Activated T-cell treated with anti-CD3 and anti-CD28 coated beads, Interleukin-2, amount 50 U/mL, for 72 hours (primary cell): ENCODE measurements at regions not wholly inside any gene's neighbourhood (a gene's known extent, or its start where the extent isn't known, plus 50 kb on each side); places are given as distances from the start of the nearest gene placed in this dataset.
"Not testable (repeated sequence)": the region's sequence is repeated elsewhere in the genome, so short reads cannot be mapped to it uniquely, and the experiment has no call there.

ENCODE experiments used
- ATAC-seq, 2 donors: fragments of 150-1000 bp; cut with Tn5 transposase; replicated peaks in 1 of 2; 2 replicates each; pipeline ENCODE4 v1.10.0; 2021; ENCODE audit warnings: moderate library complexity in 2 of 2, mild to moderate bottlenecking in 1 of 2
- DNase-seq, 2 donors: peaks; one replicate each; pipeline ENCODE4 v3.0.0; 2021 to 2022; ENCODE audit warnings: mixed read lengths in 1 of 2
- H3K27ac Mint-ChIP-seq: one replicate; pipeline ENCODE4 v1.8.0; 2022; ENCODE audit warnings: mild to moderate bottlenecking, moderate library complexity, mixed read lengths
- H3K27me3 Mint-ChIP-seq: one replicate; pipeline ENCODE4 v1.8.0; 2022; ENCODE audit warnings: low read depth, mixed read lengths
- H3K36me3 Mint-ChIP-seq, 2 donors: one replicate each; pipeline ENCODE4 v1.8.0; 2022; ENCODE audit warnings: mixed read lengths in 2 of 2, mild to moderate bottlenecking in 1 of 2; ENCODE audit not compliant: insufficient read depth in 2 of 2
- H3K4me1 Mint-ChIP-seq: one replicate; pipeline ENCODE4 v1.8.0; 2022; ENCODE audit warnings: low read depth, mixed read lengths
- H3K4me3 Mint-ChIP-seq, 2 donors: one replicate each; pipeline ENCODE4 v1.8.0; 2022; ENCODE audit warnings: mild to moderate bottlenecking in 2 of 2, mixed read lengths in 2 of 2, moderate library complexity in 2 of 2
- H3K9me3 Mint-ChIP-seq, 2 donors: one replicate each; pipeline ENCODE4 v1.8.0; 2022; ENCODE audit warnings: mixed read lengths in 2 of 2

DNA sequence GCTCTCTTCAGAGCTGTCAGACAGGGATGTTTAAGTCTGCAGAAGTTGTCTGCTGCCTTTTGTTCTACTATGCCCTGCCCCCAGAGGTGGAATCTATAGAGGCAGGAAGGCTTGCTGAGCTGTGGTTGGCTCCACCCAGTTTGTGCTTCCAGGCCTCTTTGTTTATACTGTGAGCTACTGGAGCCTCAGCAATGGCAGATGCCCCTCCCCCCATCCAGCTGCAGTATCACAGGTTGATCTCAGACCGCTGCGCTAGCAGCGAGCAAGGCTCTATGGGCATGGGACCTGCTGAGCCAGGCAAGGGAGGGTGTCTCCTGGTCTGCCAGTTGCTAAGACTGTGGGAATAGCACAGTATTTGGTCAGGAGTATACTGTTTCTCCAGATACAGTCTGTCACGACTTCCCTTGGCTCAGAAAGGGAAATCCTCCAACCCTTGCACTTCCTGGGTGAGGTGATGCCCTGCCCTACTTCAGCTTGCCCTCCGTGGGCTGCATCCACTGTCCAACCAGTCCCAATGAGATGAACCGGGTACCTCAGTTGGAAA is 175.2 kb upstream of the TACR1 start:
- ATAC-seq, H3K4me3 Mint-ChIP-seq, H3K27me3 Mint-ChIP-seq, H3K4me1 Mint-ChIP-seq, DNase-seq, H3K27ac Mint-ChIP-seq: not testable (repeated sequence)
- H3K9me3 Mint-ChIP-seq: peaks cover 17 to 18% of the 10 kb centered on the region in 2 donors
- peaks cover 10 to 13% of the 10 kb centered on the region in 2 donors for H3K36me3 Mint-ChIP-seq

DNA sequence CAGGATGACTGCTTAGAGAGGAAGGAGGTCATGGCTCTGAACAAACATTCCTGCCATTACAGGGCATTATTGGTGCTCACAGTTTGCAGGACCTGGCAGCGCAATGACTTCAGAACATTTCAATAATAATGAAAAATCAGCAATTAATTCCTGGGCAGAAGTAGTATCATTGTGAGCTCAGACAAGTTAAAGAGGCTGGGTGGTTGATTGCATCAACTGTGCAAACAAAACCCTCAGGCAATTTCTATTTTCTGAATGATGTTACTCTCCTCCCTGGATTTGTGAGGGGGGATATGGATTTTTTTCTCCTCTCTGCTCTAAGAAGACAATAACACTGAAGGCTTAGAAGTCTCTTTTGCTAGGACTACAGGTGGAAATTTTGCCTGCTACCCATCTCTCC is 168.1 kb upstream of the TACR1 start:
- Mint-ChIP-seq H3K4me1 (no peaks in the 10 kb centered on the region), H3K9me3 (peaks cover 15 to 17% of the 10 kb centered on the region in 2 donors), H3K36me3 (peaks cover 8 to 10% of the 10 kb centered on the region in 2 donors), H3K27ac (no peak overlapping the region), H3K4me3 (no peak overlapping the region), H3K27me3 (no peaks in the 10 kb centered on the region)
- no peak for DNase-seq
- no peak for ATAC-seq

- no peaks in the 10 kb centered on the region for H3K27me3 Mint-ChIP-seq
- DNase-seq (no peak), ATAC-seq (no peak)
- H3K4me3 Mint-ChIP-seq: no peak overlapping the region
- H3K9me3 Mint-ChIP-seq: peaks cover 2 to 3% of the 10 kb centered on the region in 2 donors
- no peak overlapping the region for H3K27ac Mint-ChIP-seq
- peaks cover 0 to 2% of the 10 kb centered on the region in 2 donors for H3K36me3 Mint-ChIP-seq
- no peaks in the 10 kb centered on the region for H3K4me1 Mint-ChIP-seq
Observed at GRCh38 chr2:75361486-75361885, 162.2 kb upstream of the TACR1 start.

- H3K4me1 Mint-ChIP-seq: no peaks in the 10 kb centered on the region
- no peak for DNase-seq
- H3K27me3 Mint-ChIP-seq: no peaks in the 10 kb centered on the region
- H3K4me3 Mint-ChIP-seq: no peak overlapping the region
- H3K36me3 Mint-ChIP-seq: peaks cover 0 to 2% of the 10 kb centered on the region in 2 donors
- H3K9me3 Mint-ChIP-seq: peaks cover 2 to 3% of the 10 kb centered on the region in 2 donors
- no peak for ATAC-seq
- H3K27ac Mint-ChIP-seq: no peak overlapping the region
Observed at GRCh38 chr2:75360945-75361344, 161.6 kb upstream of the TACR1 start.

DNA sequence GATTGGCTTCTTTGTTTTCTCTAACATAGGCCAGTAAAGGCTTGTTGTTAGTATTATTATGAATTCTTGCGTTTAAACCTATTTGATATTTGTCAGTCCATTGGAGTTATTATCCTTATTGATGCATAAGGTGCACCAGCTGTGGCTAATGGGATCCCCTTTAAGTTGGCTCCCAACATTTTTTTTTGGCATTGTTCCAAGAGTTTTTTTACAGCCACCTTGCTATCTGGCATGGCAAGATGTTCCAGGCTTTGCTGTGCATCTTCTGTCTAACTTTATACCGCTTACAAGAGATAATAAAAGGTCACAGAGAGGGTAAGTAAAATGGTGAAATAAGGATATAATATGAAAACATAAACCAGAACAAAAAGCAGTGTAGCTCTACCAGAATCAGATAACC is 157.5 kb upstream of the TACR1 start:
- Mint-ChIP-seq H3K27me3 (no peaks in the 10 kb centered on the region), H3K9me3 (peaks cover 0 to under 1% of the 10 kb centered on the region in 2 donors), H3K4me3 (no peak overlapping the region), H3K36me3 (peaks cover 0 to 2% of the 10 kb centered on the region in 2 donors), H3K4me1 (no peaks in the 10 kb centered on the region), H3K27ac (no peak overlapping the region)
- DNase-seq (no peak), ATAC-seq (no peak)

GRCh38 chr2:75353131-75353530 is 153.8 kb upstream of the TACR1 start:
- Mint-ChIP-seq H3K27ac (no peak overlapping the region), H3K36me3 (peaks cover 0 to 4% of the 10 kb centered on the region in 2 donors), H3K9me3 (peaks cover 7% of the 10 kb centered on the region in 2 donors), H3K4me3 (no peak overlapping the region), H3K4me1 (no peaks in the 10 kb centered on the region), H3K27me3 (no peaks in the 10 kb centered on the region)
- no peak for ATAC-seq
- DNase-seq: no peak

DNA sequence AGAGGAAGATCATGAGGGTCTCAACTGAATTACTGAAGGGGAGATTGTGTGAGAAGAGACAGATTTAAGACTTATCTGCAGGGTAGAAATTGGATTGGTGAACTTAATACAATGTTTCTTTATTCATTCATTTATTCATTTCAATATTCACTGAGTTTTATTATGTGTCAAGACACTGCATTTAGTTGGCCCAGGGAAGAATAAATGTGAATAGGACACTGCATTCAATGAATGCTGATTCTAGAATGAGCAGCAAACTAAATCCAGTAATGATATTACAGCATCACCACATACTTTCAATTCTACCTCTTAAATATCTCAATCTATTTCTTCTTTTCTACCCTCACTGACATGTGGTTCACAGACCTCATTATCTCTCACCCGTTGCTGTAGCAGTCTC is 149.0 kb upstream of the TACR1 start:
- ATAC-seq (no peak), DNase-seq (no peak)
- Mint-ChIP-seq H3K36me3 (peaks cover 0 to 4% of the 10 kb centered on the region in 2 donors), H3K27ac (no peak overlapping the region), H3K4me1 (no peaks in the 10 kb centered on the region), H3K4me3 (no peak overlapping the region), H3K27me3 (no peaks in the 10 kb centered on the region), H3K9me3 (peaks cover 7% of the 10 kb centered on the region in 2 donors)

DNA sequence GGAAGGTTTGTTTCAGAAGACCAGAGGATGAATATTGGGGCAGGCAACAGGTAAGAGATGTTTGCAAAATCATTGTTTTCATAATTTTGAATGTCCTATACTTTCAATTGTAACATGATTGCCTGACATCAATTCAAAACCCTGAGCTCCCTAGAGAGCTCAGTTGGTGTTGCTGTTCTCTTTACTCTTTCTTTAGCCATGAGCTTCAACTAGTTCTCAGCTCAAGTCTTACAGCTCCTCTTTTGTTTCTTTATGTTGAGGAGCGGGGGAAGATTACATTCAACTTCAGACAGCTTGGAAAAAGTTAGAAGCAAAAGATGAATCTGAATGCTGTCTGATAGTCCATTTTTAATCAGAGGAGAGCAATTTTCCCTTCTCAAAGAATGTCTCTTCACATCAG is 144.8 kb upstream of the TACR1 start:
- Mint-ChIP-seq H3K36me3 (no peaks in the 10 kb centered on the region), H3K27me3 (no peaks in the 10 kb centered on the region), H3K9me3 (peaks cover 0 to 1% of the 10 kb centered on the region in 2 donors), H3K4me1 (no peaks in the 10 kb centered on the region), H3K4me3 (no peak overlapping the region), H3K27ac (no peak overlapping the region)
- DNase-seq (no peak), ATAC-seq (no peak)

GRCh38 chr2:75342504-75343175 is 143.3 kb upstream of the TACR1 start:
- no peaks in the 10 kb centered on the region for H3K27me3 Mint-ChIP-seq
- no peak for ATAC-seq
- H3K9me3 Mint-ChIP-seq: peaks cover 0 to 1% of the 10 kb centered on the region in 2 donors
- H3K4me1 Mint-ChIP-seq: no peaks in the 10 kb centered on the region
- DNase-seq: no peak
- H3K27ac Mint-ChIP-seq: no peak overlapping the region
- H3K4me3 Mint-ChIP-seq: no peak overlapping the region
- H3K36me3 Mint-ChIP-seq: no peaks in the 10 kb centered on the region

DNA sequence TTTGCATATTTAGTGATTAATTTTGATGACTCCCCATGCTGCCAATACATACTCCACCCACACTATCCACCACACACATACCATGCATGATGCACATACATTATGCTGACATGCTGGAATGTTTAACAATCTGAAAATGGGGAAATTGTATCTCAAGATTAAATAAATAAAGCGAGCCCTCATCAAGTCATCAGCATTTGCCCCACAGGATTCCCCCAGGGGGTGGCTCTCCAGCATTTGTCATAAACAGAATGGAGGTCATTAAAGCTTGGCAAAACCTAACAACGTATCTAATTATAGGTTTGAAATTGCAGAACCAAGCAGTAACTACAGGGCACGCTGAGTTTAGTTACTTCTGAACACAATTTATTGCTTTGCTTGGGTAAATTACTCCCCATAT is 141.2 kb upstream of the TACR1 start:
- no peak overlapping the region for H3K27ac Mint-ChIP-seq
- no peaks in the 10 kb centered on the region for H3K4me1 Mint-ChIP-seq
- H3K36me3 Mint-ChIP-seq: no peaks in the 10 kb centered on the region
- peaks cover 0 to 1% of the 10 kb centered on the region in 2 donors for H3K9me3 Mint-ChIP-seq
- no peaks in the 10 kb centered on the region for H3K27me3 Mint-ChIP-seq
- DNase-seq (no peak), ATAC-seq (no peak)
- no peak overlapping the region for H3K4me3 Mint-ChIP-seq

DNA sequence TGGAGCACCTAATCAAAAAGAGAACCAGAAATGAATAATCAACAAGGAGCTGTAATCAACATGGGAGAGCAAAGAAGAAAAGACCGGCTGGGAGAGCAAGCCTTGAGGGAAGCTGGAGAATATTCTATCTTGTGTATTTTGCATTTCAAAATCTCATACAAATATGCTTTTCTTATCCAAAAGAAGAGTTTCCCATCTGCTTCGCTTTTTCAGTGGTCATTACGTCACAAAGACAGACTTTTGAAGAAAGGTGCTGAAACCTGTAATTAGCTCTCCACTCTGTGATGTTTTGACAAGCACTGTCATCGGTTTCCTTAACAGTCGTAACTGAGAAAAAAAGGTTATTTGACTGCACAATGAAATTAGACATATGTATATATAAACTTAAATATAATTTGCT is 139.1 kb upstream of the TACR1 start:
- Mint-ChIP-seq H3K27ac (no peak overlapping the region), H3K27me3 (no peaks in the 10 kb centered on the region), H3K4me1 (no peaks in the 10 kb centered on the region), H3K9me3 (peaks cover 0 to 1% of the 10 kb centered on the region in 2 donors), H3K36me3 (no peaks in the 10 kb centered on the region), H3K4me3 (no peak overlapping the region)
- ATAC-seq (no peak), DNase-seq (no peak)

GRCh38 chr2:75337619-75338018 is 138.3 kb upstream of the TACR1 start:
- H3K27ac Mint-ChIP-seq: no peak overlapping the region
- H3K4me3 Mint-ChIP-seq: no peak overlapping the region
- peaks cover 0 to 1% of the 10 kb centered on the region in 2 donors for H3K9me3 Mint-ChIP-seq
- no peaks in the 10 kb centered on the region for H3K4me1 Mint-ChIP-seq
- ATAC-seq (no peak), DNase-seq (no peak)
- no peaks in the 10 kb centered on the region for H3K36me3 Mint-ChIP-seq
- no peaks in the 10 kb centered on the region for H3K27me3 Mint-ChIP-seq

GRCh38 chr2:75337016-75337415 is 137.7 kb upstream of the TACR1 start:
- no peak for DNase-seq
- H3K27me3 Mint-ChIP-seq: no peaks in the 10 kb centered on the region
- H3K36me3 Mint-ChIP-seq: no peaks in the 10 kb centered on the region
- peaks cover 0 to 1% of the 10 kb centered on the region in 2 donors for H3K9me3 Mint-ChIP-seq
- ATAC-seq: no peak
- no peak overlapping the region for H3K27ac Mint-ChIP-seq
- no peaks in the 10 kb centered on the region for H3K4me1 Mint-ChIP-seq
- no peak overlapping the region for H3K4me3 Mint-ChIP-seq

GRCh38 chr2:75336451-75336850 is 137.1 kb upstream of the TACR1 start:
- ATAC-seq (no peak), DNase-seq (no peak)
- Mint-ChIP-seq H3K4me3 (no peak overlapping the region), H3K27ac (no peak overlapping the region), H3K4me1 (no peaks in the 10 kb centered on the region), H3K27me3 (no peaks in the 10 kb centered on the region), H3K9me3 (peaks cover 0 to 1% of the 10 kb centered on the region in 2 donors), H3K36me3 (no peaks in the 10 kb centered on the region)
